ENCODE measurements at regions not wholly inside any gene's neighbourhood (a gene's known extent, or its start where the extent isn't known, plus 50 kb on each side); places are given as distances from the start of the nearest gene placed in this dataset.
"Not testable (repeated sequence)": the region's sequence is repeated elsewhere in the genome, so short reads cannot be mapped to it uniquely, and the experiment has no call there.

- DNase-seq (ENCODE audit: low spot score in 2 of 2) = no peak
- H3K4me3 Mint-ChIP-seq = no peak overlapping the region
- H3K9me3 Mint-ChIP-seq = no peaks in the 10 kb centered on the region
- no peak for ATAC-seq (replicated peaks; ENCODE audit: extremely low read depth, poor library complexity, severe bottlenecking)
- no peaks in the 10 kb centered on the region for H3K36me3 Mint-ChIP-seq (ENCODE audit: insufficient read depth)
- no peaks in the 10 kb centered on the region for H3K4me1 Mint-ChIP-seq
- H3K27ac Mint-ChIP-seq (ENCODE audit: low read depth) = no peak overlapping the region
- no peaks in the 10 kb centered on the region for H3K27me3 Mint-ChIP-seq
Observed at GRCh38 chr3:193922034-193922774, 213.7 kb upstream of the HES1 start.

GRCh38 chr3:193923958-193924357 lies 212.0 kb upstream of the HES1 start:
- H3K4me3 Mint-ChIP-seq; H3K4me1 Mint-ChIP-seq; H3K36me3 Mint-ChIP-seq (ENCODE audit: insufficient read depth); H3K27me3 Mint-ChIP-seq; ATAC-seq (replicated peaks; ENCODE audit: extremely low read depth, poor library complexity, severe bottlenecking); H3K9me3 Mint-ChIP-seq; H3K27ac Mint-ChIP-seq (ENCODE audit: low read depth); DNase-seq (ENCODE audit: low spot score in 2 of 2): not testable (repeated sequence)

- ATAC-seq (replicated peaks; ENCODE audit: extremely low read depth, poor library complexity, severe bottlenecking); H3K4me3 Mint-ChIP-seq; H3K36me3 Mint-ChIP-seq (ENCODE audit: insufficient read depth); H3K4me1 Mint-ChIP-seq; H3K9me3 Mint-ChIP-seq; DNase-seq (ENCODE audit: low spot score in 2 of 2); H3K27ac Mint-ChIP-seq (ENCODE audit: low read depth): not testable (repeated sequence)
- H3K27me3 Mint-ChIP-seq = peaks cover 10% of the 10 kb centered on the region
Observed at GRCh38 chr3:193926071-193926470, 209.9 kb upstream of the HES1 start.

- H3K27ac Mint-ChIP-seq (ENCODE audit: low read depth); H3K4me1 Mint-ChIP-seq; H3K36me3 Mint-ChIP-seq (ENCODE audit: insufficient read depth); ATAC-seq (replicated peaks; ENCODE audit: extremely low read depth, poor library complexity, severe bottlenecking); H3K4me3 Mint-ChIP-seq; DNase-seq (ENCODE audit: low spot score in 2 of 2); H3K9me3 Mint-ChIP-seq: not testable (repeated sequence)
- peaks cover 10% of the 10 kb centered on the region for H3K27me3 Mint-ChIP-seq
Observed at GRCh38 chr3:193927413-193928206, 208.3 kb upstream of the HES1 start.

GRCh38 chr3:193928354-193929209 lies 207.4 kb upstream of the HES1 start:
- Mint-ChIP-seq H3K4me1 (no peaks in the 10 kb centered on the region), H3K27ac (ENCODE audit: low read depth) (no peak overlapping the region), H3K9me3 (no peaks in the 10 kb centered on the region), H3K4me3 (no peak overlapping the region), H3K36me3 (ENCODE audit: insufficient read depth) (no peaks in the 10 kb centered on the region), H3K27me3 (peaks cover 10% of the 10 kb centered on the region)
- DNase-seq (ENCODE audit: low spot score in 2 of 2) (no peak), ATAC-seq (replicated peaks; ENCODE audit: extremely low read depth, poor library complexity, severe bottlenecking) (no peak)

- H3K27me3 Mint-ChIP-seq = peaks cover 10% of the 10 kb centered on the region
- H3K27ac Mint-ChIP-seq (ENCODE audit: low read depth) = no peak overlapping the region
- H3K9me3 Mint-ChIP-seq = no peaks in the 10 kb centered on the region
- no peaks in the 10 kb centered on the region for H3K36me3 Mint-ChIP-seq (ENCODE audit: insufficient read depth)
- H3K4me1 Mint-ChIP-seq = no peaks in the 10 kb centered on the region
- H3K4me3 Mint-ChIP-seq = no peak overlapping the region
- no peak for DNase-seq (ENCODE audit: low spot score in 2 of 2)
- ATAC-seq (replicated peaks; ENCODE audit: extremely low read depth, poor library complexity, severe bottlenecking) = no peak
Observed at GRCh38 chr3:193929373-193929772, 206.6 kb upstream of the HES1 start.

- H3K9me3 Mint-ChIP-seq = no peaks in the 10 kb centered on the region
- no peak overlapping the region for H3K27ac Mint-ChIP-seq (ENCODE audit: low read depth)
- H3K36me3 Mint-ChIP-seq (ENCODE audit: insufficient read depth) = no peaks in the 10 kb centered on the region
- H3K4me3 Mint-ChIP-seq = no peak overlapping the region
- ATAC-seq (replicated peaks; ENCODE audit: extremely low read depth, poor library complexity, severe bottlenecking) (no peak), DNase-seq (ENCODE audit: low spot score in 2 of 2) (no peak)
- H3K4me1 Mint-ChIP-seq = no peaks in the 10 kb centered on the region
- peaks cover 15% of the 10 kb centered on the region for H3K27me3 Mint-ChIP-seq
Observed at GRCh38 chr3:193929921-193930646, 205.9 kb upstream of the HES1 start.

- peaks cover 20% of the 10 kb centered on the region for H3K27me3 Mint-ChIP-seq
- ATAC-seq (replicated peaks; ENCODE audit: extremely low read depth, poor library complexity, severe bottlenecking) (no peak), DNase-seq (ENCODE audit: low spot score in 2 of 2) (no peak)
Observed at GRCh38 chr3:193932136-193932535, 203.8 kb upstream of the HES1 start.

GRCh38 chr3:193932576-193932975 lies 203.4 kb upstream of the HES1 start:
- H3K9me3 Mint-ChIP-seq = no peaks in the 10 kb centered on the region
- no peak overlapping the region for H3K4me3 Mint-ChIP-seq
- no peak for DNase-seq (ENCODE audit: low spot score in 2 of 2)
- no peak overlapping the region for H3K27ac Mint-ChIP-seq (ENCODE audit: low read depth)
- H3K27me3 Mint-ChIP-seq = peaks cover 20% of the 10 kb centered on the region
- no peaks in the 10 kb centered on the region for H3K4me1 Mint-ChIP-seq
- H3K36me3 Mint-ChIP-seq (ENCODE audit: insufficient read depth) = no peaks in the 10 kb centered on the region
- ATAC-seq (replicated peaks; ENCODE audit: extremely low read depth, poor library complexity, severe bottlenecking) = no peak

More at GRCh38 chr3:193932136-193932535, 203.8 kb upstream of the HES1 start:
- H3K9me3 Mint-ChIP-seq = no peaks in the 10 kb centered on the region
- H3K4me1 Mint-ChIP-seq = no peaks in the 10 kb centered on the region
- no peak overlapping the region for H3K27ac Mint-ChIP-seq (ENCODE audit: low read depth)
- H3K36me3 Mint-ChIP-seq (ENCODE audit: insufficient read depth) = no peaks in the 10 kb centered on the region
- no peak overlapping the region for H3K4me3 Mint-ChIP-seq

GRCh38 chr3:193933451-193933850 lies 202.5 kb upstream of the HES1 start:
- H3K9me3 Mint-ChIP-seq = no peaks in the 10 kb centered on the region
- ATAC-seq (replicated peaks; ENCODE audit: extremely low read depth, poor library complexity, severe bottlenecking) = no peak
- no peak overlapping the region for H3K4me3 Mint-ChIP-seq
- H3K4me1 Mint-ChIP-seq = no peaks in the 10 kb centered on the region
- no peak overlapping the region for H3K27ac Mint-ChIP-seq (ENCODE audit: low read depth)
- no peak for DNase-seq (ENCODE audit: low spot score in 2 of 2)
- peaks cover 20% of the 10 kb centered on the region for H3K27me3 Mint-ChIP-seq
- no peaks in the 10 kb centered on the region for H3K36me3 Mint-ChIP-seq (ENCODE audit: insufficient read depth)

- ATAC-seq (replicated peaks; ENCODE audit: extremely low read depth, poor library complexity, severe bottlenecking) (no peak), DNase-seq (ENCODE audit: low spot score in 2 of 2) (no peak)
- Mint-ChIP-seq H3K4me3 (no peak overlapping the region), H3K4me1 (no peaks in the 10 kb centered on the region), H3K27me3 (peaks cover 24% of the 10 kb centered on the region), H3K36me3 (ENCODE audit: insufficient read depth) (no peaks in the 10 kb centered on the region), H3K9me3 (no peaks in the 10 kb centered on the region), H3K27ac (ENCODE audit: low read depth) (no peak overlapping the region)
Observed at GRCh38 chr3:193935916-193936315, 200.0 kb upstream of the HES1 start.

- peaks cover 24% of the 10 kb centered on the region for H3K27me3 Mint-ChIP-seq
- no peaks in the 10 kb centered on the region for H3K9me3 Mint-ChIP-seq
- ATAC-seq (replicated peaks; ENCODE audit: extremely low read depth, poor library complexity, severe bottlenecking) (no peak), DNase-seq (ENCODE audit: low spot score in 2 of 2) (no peak)
- no peak overlapping the region for H3K4me3 Mint-ChIP-seq
- H3K27ac Mint-ChIP-seq (ENCODE audit: low read depth) = no peak overlapping the region
- no peaks in the 10 kb centered on the region for H3K4me1 Mint-ChIP-seq
- H3K36me3 Mint-ChIP-seq (ENCODE audit: insufficient read depth) = no peaks in the 10 kb centered on the region
Observed at GRCh38 chr3:193938613-193939012, 197.3 kb upstream of the HES1 start.

All from central memory CD8-positive, alpha-beta T cell (primary cell).